Activated CD4-positive, alpha-beta T cell treated with anti-CD3 and anti-CD28 coated beads, Interleukin-2, amount 10 ng/mL, durations not matched to agents 24 days and 14 days (primary cell): ENCODE measurements at regions not wholly inside any gene's neighbourhood (a gene's known extent, or its start where the extent isn't known, plus 50 kb on each side); places are given as distances from the start of the nearest gene placed in this dataset.
"Not testable (repeated sequence)": the region's sequence is repeated elsewhere in the genome, so short reads cannot be mapped to it uniquely, and the experiment has no call there.

Experiments
- DNase-seq: peaks from one replicate; pipeline ENCODE4 v3.0.0; 2022
- H3K27ac Mint-ChIP-seq: one replicate; pipeline ENCODE4 v1.8.0; 2022; ENCODE audit warnings: mild to moderate bottlenecking, mixed read lengths
- H3K27me3 Mint-ChIP-seq: one replicate; pipeline ENCODE4 v1.8.0; 2022; ENCODE audit warnings: mixed read lengths
- H3K36me3 Mint-ChIP-seq: one replicate; pipeline ENCODE4 v1.8.0; 2022; ENCODE audit warnings: low read depth, mild to moderate bottlenecking, mixed read lengths
- H3K4me1 Mint-ChIP-seq: one replicate; pipeline ENCODE4 v1.8.0; 2021; ENCODE audit warnings: mixed read lengths
- H3K4me3 Mint-ChIP-seq: one replicate; pipeline ENCODE4 v1.8.0; 2022; ENCODE audit warnings: mild to moderate bottlenecking, moderate library complexity, mixed read lengths
- H3K9me3 Mint-ChIP-seq: one replicate; pipeline ENCODE4 v1.8.0; 2021; ENCODE audit warnings: mixed read lengths
- intact Hi-C: fragments of 100-400 bp; cut with micrococcal nuclease; formaldehyde crosslinking; loops from one replicate; pipeline ENCODE4 v1.15.1; 2023

GRCh38 chrX:1111601-1112300 lies 100.7 kb downstream of the CRLF2 start:
- Mint-ChIP-seq H3K36me3 (no peaks in the 10 kb centered on the region), H3K9me3 (peaks cover 13% of the 10 kb centered on the region), H3K4me1 (peaks cover 2% of the 10 kb centered on the region), H3K4me3 (peak overlapping the region; percentile 3), H3K27ac (no peak overlapping the region), H3K27me3 (peaks cover 16% of the 10 kb centered on the region)
- DNase-seq = no peak
- intact Hi-C loops = no loop called here

GRCh38 chrX:1109580-1110119 lies 102.8 kb downstream of the CRLF2 start:
- Mint-ChIP-seq H3K4me1 (peaks cover 2% of the 10 kb centered on the region), H3K36me3 (no peaks in the 10 kb centered on the region), H3K4me3 (no peak overlapping the region), H3K27ac (no peak overlapping the region), H3K9me3 (peaks cover 13% of the 10 kb centered on the region), H3K27me3 (peaks cover 24% of the 10 kb centered on the region)
- intact Hi-C loops = no loop called here
- no peak for DNase-seq

- Mint-ChIP-seq H3K4me3 (no peak overlapping the region), H3K27me3 (peaks cover 24% of the 10 kb centered on the region), H3K9me3 (peaks cover 13% of the 10 kb centered on the region), H3K4me1 (peaks cover 2% of the 10 kb centered on the region), H3K27ac (no peak overlapping the region), H3K36me3 (no peaks in the 10 kb centered on the region)
- no peak for DNase-seq
- intact Hi-C loops = no loop called here
Measured at GRCh38 chrX:1108501-1109445, 103.7 kb downstream of the CRLF2 start.

- peaks cover 2% of the 10 kb centered on the region for H3K4me1 Mint-ChIP-seq
- H3K27me3 Mint-ChIP-seq = peaks cover 19% of the 10 kb centered on the region
- peaks cover 13% of the 10 kb centered on the region for H3K9me3 Mint-ChIP-seq
- H3K4me3 Mint-ChIP-seq = no peak overlapping the region
- no peak for DNase-seq
- intact Hi-C loops = no loop called here
- no peaks in the 10 kb centered on the region for H3K36me3 Mint-ChIP-seq
- no peak overlapping the region for H3K27ac Mint-ChIP-seq
Measured at GRCh38 chrX:1106478-1107210, 105.8 kb downstream of the CRLF2 start.

- Mint-ChIP-seq H3K4me1 (no peaks in the 10 kb centered on the region), H3K4me3 (no peak overlapping the region), H3K36me3 (no peaks in the 10 kb centered on the region), H3K9me3 (peaks cover 12% of the 10 kb centered on the region), H3K27ac (no peak overlapping the region), H3K27me3 (peaks cover 16% of the 10 kb centered on the region)
- intact Hi-C loops = no loop called here
- DNase-seq = no peak
Measured at GRCh38 chrX:1105671-1106419, 106.6 kb downstream of the CRLF2 start.

GRCh38 chrX:1105031-1105430 lies 107.4 kb downstream of the CRLF2 start:
- H3K9me3 Mint-ChIP-seq, H3K4me1 Mint-ChIP-seq, intact Hi-C loops, H3K4me3 Mint-ChIP-seq, H3K36me3 Mint-ChIP-seq, DNase-seq, H3K27ac Mint-ChIP-seq: not testable (repeated sequence)
- H3K27me3 Mint-ChIP-seq = peaks cover 19% of the 10 kb centered on the region

- no peak overlapping the region for H3K4me3 Mint-ChIP-seq
- H3K9me3 Mint-ChIP-seq = no peaks in the 10 kb centered on the region
- no peak overlapping the region for H3K27ac Mint-ChIP-seq
- H3K27me3 Mint-ChIP-seq = peaks cover 23% of the 10 kb centered on the region
- H3K36me3 Mint-ChIP-seq = no peaks in the 10 kb centered on the region
- intact Hi-C loops = no loop called here
- H3K4me1 Mint-ChIP-seq = no peaks in the 10 kb centered on the region
- no peak for DNase-seq
Measured at GRCh38 chrX:1103360-1103759, 109.1 kb downstream of the CRLF2 start.

GRCh38 chrX:1102786-1103185 lies 109.7 kb downstream of the CRLF2 start:
- Mint-ChIP-seq H3K4me1 (no peaks in the 10 kb centered on the region), H3K27me3 (peaks cover 23% of the 10 kb centered on the region), H3K36me3 (no peaks in the 10 kb centered on the region), H3K9me3 (no peaks in the 10 kb centered on the region), H3K4me3 (no peak overlapping the region), H3K27ac (no peak overlapping the region)
- no peak for DNase-seq
- intact Hi-C loops = no loop called here

GRCh38 chrX:1102221-1102620 lies 110.2 kb downstream of the CRLF2 start:
- intact Hi-C loops, H3K4me3 Mint-ChIP-seq, H3K4me1 Mint-ChIP-seq, H3K9me3 Mint-ChIP-seq, H3K27ac Mint-ChIP-seq, DNase-seq, H3K36me3 Mint-ChIP-seq: not testable (repeated sequence)
- peaks cover 21% of the 10 kb centered on the region for H3K27me3 Mint-ChIP-seq

GRCh38 chrX:1099146-1099770 lies 113.2 kb downstream of the CRLF2 start:
- H3K27me3 Mint-ChIP-seq = peaks cover 9% of the 10 kb centered on the region
- no peaks in the 10 kb centered on the region for H3K4me1 Mint-ChIP-seq
- peaks cover 2% of the 10 kb centered on the region for H3K36me3 Mint-ChIP-seq
- intact Hi-C loops = no loop called here
- no peak overlapping the region for H3K4me3 Mint-ChIP-seq
- DNase-seq = no peak
- H3K9me3 Mint-ChIP-seq = peaks cover 6% of the 10 kb centered on the region
- no peak overlapping the region for H3K27ac Mint-ChIP-seq

GRCh38 chrX:1097328-1097727 lies 115.1 kb downstream of the CRLF2 start:
- H3K4me3 Mint-ChIP-seq = no peak overlapping the region
- no peak for DNase-seq
- peaks cover 6% of the 10 kb centered on the region for H3K9me3 Mint-ChIP-seq
- peaks cover 2% of the 10 kb centered on the region for H3K36me3 Mint-ChIP-seq
- H3K4me1 Mint-ChIP-seq = peaks cover 8% of the 10 kb centered on the region
- no peak overlapping the region for H3K27ac Mint-ChIP-seq
- peaks cover 9% of the 10 kb centered on the region for H3K27me3 Mint-ChIP-seq
- intact Hi-C loops = no loop called here

- H3K4me3 Mint-ChIP-seq = peak overlapping the region; percentile 23
- H3K27ac Mint-ChIP-seq = peak overlapping the region; percentile 60
- peaks cover 3% of the 10 kb centered on the region for H3K27me3 Mint-ChIP-seq
- DNase-seq = no peak
- peaks cover 6% of the 10 kb centered on the region for H3K9me3 Mint-ChIP-seq
- peaks cover 2% of the 10 kb centered on the region for H3K36me3 Mint-ChIP-seq
- intact Hi-C loops = no loop called here
- H3K4me1 Mint-ChIP-seq = peaks cover 8% of the 10 kb centered on the region
Measured at GRCh38 chrX:1094566-1095333, 117.7 kb downstream of the CRLF2 start.
